SK-N-SH treated with all-trans-retinoic acid at 6 μM for 48 hours (cell line): ENCODE measurements at regions not wholly inside any gene's neighbourhood (a gene's known extent, or its start where the extent isn't known, plus 50 kb on each side); places are given as distances from the start of the nearest gene placed in this dataset.

ENCODE experiments used
- ARNTL ChIP-seq: fragments of 450-650 bp; formaldehyde crosslinking; IDR thresholded peaks from 2 replicates; pipeline ENCODE4 v1.5.0; 2020; ENCODE audit warnings: low read depth, mild to moderate bottlenecking, moderate library complexity, borderline replicate concordance
- CREB5 ChIP-seq: fragments of 250-450 bp; sonication (Bioruptor Pico); IDR thresholded peaks from 2 replicates; pipeline ENCODE4 v1.5.1; 2020; ENCODE audit warnings: low read depth, mild to moderate bottlenecking, moderate library complexity
- GLIS3 ChIP-seq: fragments of 250-450 bp; sonication (Bioruptor Pico); IDR thresholded peaks from 2 replicates; pipeline ENCODE4 v1.5.0; 2020; ENCODE audit warnings: mild to moderate bottlenecking, moderate library complexity
- PATZ1 ChIP-seq: fragments of 250-450 bp; sonication (Bioruptor Pico); IDR thresholded peaks from 2 replicates; pipeline ENCODE4 v1.8.0; 2020; ENCODE audit warnings: mild to moderate bottlenecking, moderate library complexity, borderline replicate concordance
- PPARA ChIP-seq: fragments of 250-450 bp; sonication (Bioruptor Pico); IDR thresholded peaks from 2 replicates; pipeline ENCODE4 v1.5.0; 2020; ENCODE audit warnings: mild to moderate bottlenecking, borderline replicate concordance
- ZFP3 ChIP-seq: fragments of 250-450 bp; sonication (Bioruptor Pico); IDR thresholded peaks from 2 replicates; pipeline ENCODE4 v1.5.0; 2020; ENCODE audit warnings: mild to moderate bottlenecking, moderate library complexity
- ZNF8 ChIP-seq: fragments of 450-650 bp; formaldehyde crosslinking; IDR thresholded peaks from 2 replicates; pipeline ENCODE4 v1.5.0; 2020; ENCODE audit warnings: mild to moderate bottlenecking, moderate library complexity

DNA sequence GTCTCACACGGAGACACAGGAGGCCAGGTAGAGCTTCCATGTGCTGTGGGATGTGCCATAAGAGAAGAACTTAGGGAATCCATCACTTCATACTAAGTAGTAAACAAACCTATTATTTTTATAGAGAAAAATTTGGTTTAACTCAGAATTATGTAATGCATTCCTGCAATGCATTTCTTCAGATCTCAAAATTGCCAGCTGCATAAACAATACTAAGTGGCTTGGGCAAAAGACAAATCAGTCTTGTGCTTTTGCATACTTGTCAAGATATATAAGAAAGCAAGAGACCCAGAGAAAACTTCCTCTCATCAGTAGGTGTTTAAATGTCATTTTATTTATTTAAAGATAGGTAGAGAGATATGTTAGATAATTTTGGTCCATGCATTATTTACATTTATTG is 382.1 kb upstream of the CTSO start:
- TF ChIP-seq PATZ1 (CRISPR knock-in tag) (no peak), ZFP3 (CRISPR knock-in tag) (no peak), GLIS3 (CRISPR knock-in tag) (no peak), ZNF8 (no peak), CREB5 (CRISPR knock-in tag) (no peak), PPARA (CRISPR knock-in tag) (no peak), ARNTL (CRISPR knock-in tag) (no peak)
